Testis (tissue), 2 donors: ENCODE measurements at regions not wholly inside any gene's neighbourhood (a gene's known extent, or its start where the extent isn't known, plus 50 kb on each side); places are given as distances from the start of the nearest gene placed in this dataset.

Source experiments
- DNase-seq: peaks from one replicate; pipeline ENCODE4 v3.0.0-alpha.2; 2019
- H3K27ac ChIP-seq, 2 donors: fragments of 200-600 bp; sonication (generic); one replicate each; pipeline ENCODE4 v1.5.1; 2019
- H3K27me3 ChIP-seq: fragments of 200-600 bp; sonication (generic); one replicate; pipeline ENCODE4 v1.5.1; 2019
- H3K36me3 ChIP-seq: fragments of 200-600 bp; sonication (generic); one replicate; pipeline ENCODE4 v1.5.1; 2017; ENCODE audit warnings: low read depth; ENCODE audit errors: missing control alignments
- H3K4me1 ChIP-seq: fragments of 200-600 bp; sonication (generic); one replicate; pipeline ENCODE4 v1.5.1; 2019
- H3K4me3 ChIP-seq, 2 donors: fragments of 200-600 bp; sonication (generic); one replicate each; pipeline ENCODE4 v1.5.1; 2017 to 2019
- H3K9me3 ChIP-seq: fragments of 200-600 bp; sonication (generic); one replicate; pipeline ENCODE4 v1.5.1; 2017
- POLR2A ChIP-seq: fragments of 450-650 bp; IDR thresholded peaks from one replicate; pipeline ENCODE4 v1.6.1; 2017; ENCODE audit warnings: antibody characterized with exemption, mild to moderate bottlenecking, moderate library complexity
- WGBS, 2 donors: methylation state at CpG; one replicate each; pipeline ENCODE4 v1.1.5; 2018; 5-methylcytosine and 5-hydroxymethylcytosine counted together
- intact Hi-C: fragments of 100-400 bp; cut with DNase I; formaldehyde crosslinking; loops from one replicate; pipeline ENCODE4 v1.15.1; 2023; ENCODE audit warnings: low total_unique reads
- TF ChIP-seq, protein P1 (sequence below), 3 experiments: fragments of 450-650 bp in 2 of 3; fragments of 200-600 bp in 1 of 3; sonication (generic) in 1 of 3; IDR thresholded peaks; one replicate each; pipeline ENCODE4 v1.5.1; 2016 to 2019; ENCODE audit warnings: antibody characterized with exemption in 3 of 3, mild to moderate bottlenecking in 2 of 3, moderate library complexity in 1 of 3

DNA sequence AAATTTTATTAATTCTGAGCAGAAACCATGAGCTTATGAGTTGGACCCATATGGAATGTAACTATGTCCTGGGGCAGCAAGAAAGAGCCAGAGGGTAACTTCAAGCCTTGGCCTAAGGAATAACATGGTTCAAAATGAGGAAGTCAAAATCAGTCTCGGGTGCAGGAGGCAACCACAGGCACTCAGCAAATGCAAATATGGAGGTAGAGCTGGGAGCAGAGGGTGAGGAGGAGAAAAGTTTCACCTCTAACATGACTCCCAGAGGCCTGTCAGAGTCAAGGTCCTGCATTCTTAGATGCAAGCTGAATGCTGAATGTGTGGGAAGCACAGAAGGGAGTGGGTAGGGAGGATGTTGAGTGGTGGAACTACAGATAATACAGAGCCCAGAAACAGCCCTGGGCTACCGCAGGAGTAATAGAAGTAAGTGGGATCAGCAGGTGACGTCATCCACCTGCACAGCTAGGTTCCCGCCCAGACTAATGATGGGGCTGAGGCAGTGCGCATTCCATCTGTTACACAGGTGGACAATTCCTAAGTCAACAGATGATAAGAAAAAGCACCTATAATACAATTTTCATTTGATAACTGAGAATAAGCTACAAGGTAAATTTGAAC lies 279.8 kb upstream of the ARRDC4 start:
- no peak overlapping the region for H3K4me3 ChIP-seq
- no peaks in the 10 kb centered on the region for H3K4me1 ChIP-seq
- no peaks in the 10 kb centered on the region for H3K9me3 ChIP-seq
- no peak overlapping the region for H3K27ac ChIP-seq
- DNase-seq: no peak
- H3K36me3 ChIP-seq: no peaks in the 10 kb centered on the region
- no peaks in the 10 kb centered on the region for H3K27me3 ChIP-seq
- no peak for TF ChIP-seq POLR2A
- TF ChIP-seq, protein P1, sequence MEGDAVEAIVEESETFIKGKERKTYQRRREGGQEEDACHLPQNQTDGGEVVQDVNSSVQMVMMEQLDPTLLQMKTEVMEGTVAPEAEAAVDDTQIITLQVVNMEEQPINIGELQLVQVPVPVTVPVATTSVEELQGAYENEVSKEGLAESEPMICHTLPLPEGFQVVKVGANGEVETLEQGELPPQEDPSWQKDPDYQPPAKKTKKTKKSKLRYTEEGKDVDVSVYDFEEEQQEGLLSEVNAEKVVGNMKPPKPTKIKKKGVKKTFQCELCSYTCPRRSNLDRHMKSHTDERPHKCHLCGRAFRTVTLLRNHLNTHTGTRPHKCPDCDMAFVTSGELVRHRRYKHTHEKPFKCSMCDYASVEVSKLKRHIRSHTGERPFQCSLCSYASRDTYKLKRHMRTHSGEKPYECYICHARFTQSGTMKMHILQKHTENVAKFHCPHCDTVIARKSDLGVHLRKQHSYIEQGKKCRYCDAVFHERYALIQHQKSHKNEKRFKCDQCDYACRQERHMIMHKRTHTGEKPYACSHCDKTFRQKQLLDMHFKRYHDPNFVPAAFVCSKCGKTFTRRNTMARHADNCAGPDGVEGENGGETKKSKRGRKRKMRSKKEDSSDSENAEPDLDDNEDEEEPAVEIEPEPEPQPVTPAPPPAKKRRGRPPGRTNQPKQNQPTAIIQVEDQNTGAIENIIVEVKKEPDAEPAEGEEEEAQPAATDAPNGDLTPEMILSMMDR (IDR thresholded peaks at IDR 0.05): no peak
- intact Hi-C loops: no loop called here
- 60 to 63% methylated on average over 5 of the region's 5 CpGs for WGBS, 2 donors

DNA sequence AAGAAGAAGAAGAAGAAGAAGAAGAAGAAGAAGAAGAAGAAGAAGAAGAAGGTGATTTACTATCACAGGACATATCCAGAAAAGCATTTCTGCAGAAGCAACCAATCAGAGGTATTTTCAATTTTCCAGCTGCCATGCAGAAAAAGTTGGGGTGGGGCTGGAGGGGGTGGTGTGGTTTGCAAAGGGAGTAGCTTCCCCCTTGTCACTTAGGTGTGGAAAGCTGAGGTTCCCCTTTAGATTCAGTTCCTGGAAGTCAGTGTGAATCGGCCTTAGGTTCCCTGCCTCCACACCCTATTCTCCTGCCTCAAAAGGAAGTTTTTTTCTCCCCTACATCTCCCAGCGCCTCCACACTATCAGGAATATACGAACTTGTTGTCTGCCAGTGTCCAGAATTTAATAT lies 276.7 kb upstream of the ARRDC4 start:
- Histone ChIP-seq H3K4me1 (no peaks in the 10 kb centered on the region), H3K9me3 (no peaks in the 10 kb centered on the region), H3K36me3 (no peaks in the 10 kb centered on the region), H3K27ac (no peak overlapping the region), H3K4me3 (no peak overlapping the region), H3K27me3 (no peaks in the 10 kb centered on the region)
- DNase-seq: no peak
- WGBS, 2 donors: 55 to 58% methylated on average over 3 of the region's 3 CpGs
- no peak for TF ChIP-seq POLR2A
- TF ChIP-seq, protein P1 (IDR thresholded peaks at IDR 0.05): no peak
- intact Hi-C loops: no loop called here

DNA sequence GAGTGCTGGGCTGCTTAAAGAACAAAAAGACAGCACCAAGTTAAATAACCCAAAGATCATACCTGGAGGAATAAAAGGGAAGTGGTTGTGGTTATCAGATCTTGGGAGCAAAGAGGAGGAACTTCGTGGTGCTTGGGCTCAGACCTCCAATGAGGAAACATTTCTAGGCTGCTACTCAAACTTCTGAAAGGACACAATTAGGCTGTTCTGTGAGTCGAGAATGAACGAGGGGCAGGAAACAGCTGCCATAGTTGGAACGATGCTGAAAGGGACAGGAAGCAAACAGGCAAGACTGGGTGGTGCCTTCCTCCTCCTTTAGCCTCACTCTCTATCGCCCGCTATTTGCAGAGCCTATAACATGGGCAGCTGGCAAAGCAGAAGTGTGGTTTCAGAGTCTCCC lies 276.3 kb upstream of the ARRDC4 start:
- 45 to 50% methylated on average over 6 of the region's 6 CpGs for whole genome bisulfite sequencing, 2 donors
- no peak overlapping the region for H3K27ac ChIP-seq
- TF ChIP-seq, protein P1 (IDR thresholded peaks at IDR 0.05): no peak
- TF ChIP-seq POLR2A: no peak
- intact Hi-C loops: no loop called here
- H3K27me3 ChIP-seq: no peaks in the 10 kb centered on the region
- no peaks in the 10 kb centered on the region for H3K9me3 ChIP-seq
- DNase-seq: no peak
- H3K4me3 ChIP-seq: no peak overlapping the region
- H3K4me1 ChIP-seq: no peaks in the 10 kb centered on the region
- H3K36me3 ChIP-seq: no peaks in the 10 kb centered on the region

DNA sequence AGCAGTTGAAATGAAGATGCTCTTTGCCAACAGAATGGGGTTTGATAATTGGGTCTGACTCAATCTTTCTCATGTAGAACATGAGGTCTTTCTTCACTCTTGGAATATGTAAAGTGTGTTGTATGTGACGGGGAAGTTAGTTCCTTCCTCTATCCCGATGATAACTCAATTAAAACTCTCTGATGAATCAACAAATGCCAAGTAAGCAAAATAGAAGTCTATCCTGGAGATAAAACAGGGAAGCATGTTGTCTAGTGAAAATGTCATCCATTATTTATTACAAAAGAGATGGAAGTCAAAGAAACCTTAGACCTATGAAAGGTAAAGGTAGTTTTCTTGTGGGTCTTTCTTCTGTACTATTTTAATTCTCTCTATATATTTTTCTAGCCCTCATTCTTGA lies 274.2 kb upstream of the ARRDC4 start:
- Histone ChIP-seq H3K36me3 (no peaks in the 10 kb centered on the region), H3K27me3 (no peaks in the 10 kb centered on the region), H3K9me3 (no peaks in the 10 kb centered on the region), H3K4me1 (no peaks in the 10 kb centered on the region), H3K4me3 (no peak overlapping the region), H3K27ac (no peak overlapping the region)
- TF ChIP-seq, protein P1 (IDR thresholded peaks at IDR 0.05): no peak
- TF ChIP-seq POLR2A: no peak
- intact Hi-C loops: no loop called here
- 90 to 91% methylated on average over 2 of the region's 2 CpGs for WGBS, 2 donors
- no peak for DNase-seq

DNA sequence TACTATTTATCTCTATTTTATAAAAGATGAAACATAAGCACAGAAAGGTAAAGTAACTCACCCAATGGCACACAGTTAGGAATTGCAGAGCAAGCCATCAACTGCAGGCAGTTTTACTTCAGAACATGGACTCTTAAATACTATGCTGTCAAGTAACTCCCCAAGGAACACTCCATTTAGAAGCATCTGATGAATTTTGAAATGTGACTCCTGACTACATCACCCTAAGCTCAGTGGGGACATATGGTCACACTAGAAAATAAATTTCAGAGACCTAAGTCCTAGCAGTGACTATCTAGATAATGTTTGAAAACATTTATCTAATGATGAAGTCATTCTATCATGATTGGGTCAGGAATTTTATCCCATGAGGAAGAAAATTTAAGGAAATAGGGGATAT lies 272.8 kb upstream of the ARRDC4 start:
- Histone ChIP-seq H3K27me3 (no peaks in the 10 kb centered on the region), H3K9me3 (no peaks in the 10 kb centered on the region), H3K27ac (no peak overlapping the region), H3K4me3 (no peak overlapping the region), H3K4me1 (no peaks in the 10 kb centered on the region), H3K36me3 (no peaks in the 10 kb centered on the region)
- no peak for DNase-seq
- TF ChIP-seq POLR2A: no peak
- TF ChIP-seq, protein P1 (IDR thresholded peaks at IDR 0.05): no peak
- intact Hi-C loops: no loop called here
